ENCODE measurements at regions not wholly inside any gene's neighbourhood (a gene's known extent, or its start where the extent isn't known, plus 50 kb on each side); places are given as distances from the start of the nearest gene placed in this dataset.

DNA sequence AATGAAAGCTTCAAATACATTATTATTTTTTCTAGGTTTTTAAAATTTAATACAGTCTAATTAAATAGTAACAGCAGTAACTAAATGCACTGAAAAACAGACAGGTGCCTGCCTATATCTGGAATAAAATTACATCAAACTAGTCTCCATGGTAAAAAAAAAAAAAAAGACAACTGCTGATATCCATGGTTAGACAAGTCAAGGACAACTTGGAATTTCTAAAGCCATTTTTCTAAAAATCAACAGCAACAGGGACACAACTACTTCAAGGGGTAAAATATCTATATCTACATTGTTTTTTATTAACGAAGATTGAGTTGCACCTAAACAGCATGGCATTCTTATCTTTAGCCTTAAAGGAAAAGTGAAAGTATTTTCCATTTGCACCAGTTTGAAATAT lies 74.7 kb upstream of the VPREB1 start (continued):
- no peak for TF ChIP-seq JUND (IDR thresholded peaks at IDR 0.05)
- no peak for TF ChIP-seq MAX (IDR thresholded peaks at IDR 0.05)
- TF ChIP-seq REST (IDR thresholded peaks at IDR 0.05; ENCODE audit: low read depth) = no peak
- no peak for TF ChIP-seq SIN3A (IDR thresholded peaks at IDR 0.05; ENCODE audit: low read depth)

DNA sequence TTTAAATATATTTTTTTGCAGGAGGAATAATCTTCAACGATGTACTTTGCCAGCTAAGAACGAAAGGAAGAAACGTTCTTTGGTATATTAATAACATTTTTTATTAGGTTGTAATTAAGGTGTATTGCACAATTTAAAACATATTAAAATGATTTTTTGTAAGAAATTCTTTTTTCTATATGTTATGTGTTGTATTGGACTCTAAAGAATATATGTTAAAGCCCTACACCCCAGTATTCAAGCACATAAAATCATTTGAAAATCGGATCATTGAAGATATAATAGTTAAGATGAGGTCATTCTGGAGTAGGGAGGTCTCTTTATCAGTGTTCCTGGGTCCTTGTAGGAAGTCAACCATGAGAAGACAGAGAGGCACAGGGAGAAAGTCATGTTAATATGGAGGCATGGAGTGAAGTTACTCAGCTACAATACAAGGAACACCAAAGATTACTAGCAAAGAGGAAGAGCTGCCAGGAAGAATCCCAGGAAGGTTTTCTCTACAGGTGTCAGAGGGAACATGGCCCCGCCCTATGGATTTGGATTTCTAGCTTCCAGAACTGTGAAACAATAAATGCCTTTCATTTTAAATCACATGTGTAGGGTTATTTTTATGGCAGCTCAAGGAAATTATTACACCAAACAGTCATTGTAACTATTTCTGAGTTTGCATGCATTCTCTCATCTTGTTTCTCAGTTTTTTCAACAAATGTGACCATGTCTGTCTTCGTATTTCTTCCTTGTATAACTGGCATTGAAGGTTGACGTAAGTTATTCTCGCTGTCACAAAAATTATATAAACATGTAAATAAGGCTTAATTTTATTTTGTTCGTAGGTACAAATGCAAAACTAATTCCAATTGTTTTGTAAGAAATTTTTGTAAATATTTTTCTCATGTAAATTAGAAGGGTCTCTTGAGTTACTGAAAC lies 75.4 kb upstream of the VPREB1 start:
- no peak overlapping the region for H3K27ac ChIP-seq (ENCODE audit: low read depth, low read length)
- CTCF ChIA-PET = interaction anchor here (1.3 kb wide), 1 partner anchor 12 kb away, joined by 4 read pairs; no protein-coding TSS in a partner anchor
- no peaks in the 10 kb centered on the region for H4K20me1 ChIP-seq (ENCODE audit: insufficient read depth)
- H2AFZ ChIP-seq (ENCODE audit: low read depth, low read length, poor library complexity, severe bottlenecking) = peak overlapping the region; percentile 83
- POLR2A ChIA-PET = interaction anchor here (1.3 kb wide), 1 partner anchor 12 kb away, joined by 4 read pairs; no protein-coding TSS in a partner anchor
- no TSS peak for BruUV-seq (replicated peaks)
- no peak for DNase-seq (ENCODE audit: low read depth, low spot score)
- no peaks in the 10 kb centered on the region for H3K9me3 ChIP-seq (ENCODE audit: control insufficient read depth in 1 of 2, insufficient read depth in 1 of 2, low read depth in 1 of 2, low read length in 2 of 2)
- TF ChIP-seq FOSL1 (IDR thresholded peaks at IDR 0.05; ENCODE audit: low read depth) (no peak), EZH2 (IDR thresholded peaks at IDR 0.05) (no peak), TCF7L2 (IDR thresholded peaks at IDR 0.05; ENCODE audit: borderline replicate concordance, extremely low read depth, insufficient read depth, insufficient read length) (no peak), EGR1 (IDR thresholded peaks at IDR 0.05; ENCODE audit: low read depth) (no peak), SIN3A (IDR thresholded peaks at IDR 0.05; ENCODE audit: low read depth) (no peak), ZFX (IDR thresholded peaks at IDR 0.05) (no peak), SRF (IDR thresholded peaks at IDR 0.05; ENCODE audit: low read depth) (no peak), JUND (IDR thresholded peaks at IDR 0.05) (no peak), REST (IDR thresholded peaks at IDR 0.05; ENCODE audit: low read depth) (no peak)
- TF ChIP-seq, protein P1, sequence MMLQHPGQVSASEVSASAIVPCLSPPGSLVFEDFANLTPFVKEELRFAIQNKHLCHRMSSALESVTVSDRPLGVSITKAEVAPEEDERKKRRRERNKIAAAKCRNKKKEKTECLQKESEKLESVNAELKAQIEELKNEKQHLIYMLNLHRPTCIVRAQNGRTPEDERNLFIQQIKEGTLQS (IDR thresholded peaks at IDR 0.05) = no peak
- no peak overlapping the region for H3K4me3 ChIP-seq (replicated peaks in 1 of 2; ENCODE audit: low read depth in 1 of 2, low read length in 2 of 2)
- intact Hi-C loops (cut with micrococcal nuclease) = no loop called here
- RAD21 ChIA-PET (ENCODE audit: low non-redundant PET in 1 of 2, low total read pairs in 2 of 2, uncharacterized antibody in 2 of 2, unreplicated experiment in 2 of 2) = no interaction called here
- no peak overlapping the region for H3K9ac ChIP-seq (ENCODE audit: low read length)
- no peaks in the 10 kb centered on the region for H3K36me3 ChIP-seq (ENCODE audit: control insufficient read depth in 1 of 2, insufficient read depth in 2 of 2, low read length in 2 of 2)
- ATAC-seq = no peak
- H3K79me2 ChIP-seq (ENCODE audit: insufficient read depth, low read length) = no peaks in the 10 kb centered on the region
- peaks cover 7 to 15% of the 10 kb centered on the region in 2 experiments; a peak in 3 of 4 replicates for H3K4me1 ChIP-seq (ENCODE audit: control insufficient read depth in 1 of 2, insufficient read depth in 2 of 2, low read length in 2 of 2)
- H3K27me3 ChIP-seq (ENCODE audit: insufficient read depth, low read length) = 0 out of 2 replicates have a peak, but pooled peaks cover under 1% of the 10 kb centered on the region
- H3K4me2 ChIP-seq (ENCODE audit: low read length) = peak overlapping the region; percentile 68
- no peaks in the 10 kb centered on the region for H3K9me2 ChIP-seq (ENCODE audit: insufficient read depth)
